GM19468 (cell line): ENCODE measurements at regions not wholly inside any gene's neighbourhood (a gene's known extent, or its start where the extent isn't known, plus 50 kb on each side); places are given as distances from the start of the nearest gene placed in this dataset.
"Not testable (repeated sequence)": the region's sequence is repeated elsewhere in the genome, so short reads cannot be mapped to it uniquely, and the experiment has no call there.

ENCODE experiments used
- ATAC-seq: cut with Tn5 transposase; IDR thresholded peaks from one replicate; pipeline ENCODE4 v1.9.1; 2021; ENCODE audit warnings: mild to moderate bottlenecking, moderate library complexity, moderate number of reproducible peaks; ENCODE audit not compliant: unreplicated experiment; ENCODE audit errors: extremely low read depth

DNA sequence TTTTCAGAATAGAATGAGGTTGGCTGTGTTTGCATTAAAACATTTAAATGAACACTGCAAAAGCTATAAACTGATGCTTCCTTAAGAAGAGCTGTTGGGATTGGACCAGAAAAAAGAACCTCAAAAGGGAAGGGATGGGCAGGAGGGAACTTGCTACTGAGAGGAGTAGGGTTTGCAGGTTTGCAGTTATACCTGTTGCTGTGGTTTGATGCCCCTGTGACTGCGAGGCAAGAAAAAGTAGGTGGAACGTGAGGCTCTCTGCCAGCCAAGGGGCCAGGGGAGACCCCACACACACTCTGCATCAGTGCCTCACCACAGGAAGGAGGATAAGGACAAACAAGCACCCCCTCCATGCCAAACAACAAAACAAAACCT, 197.2 kb downstream of the BCAS1 start:
- ATAC-seq: no peak

DNA sequence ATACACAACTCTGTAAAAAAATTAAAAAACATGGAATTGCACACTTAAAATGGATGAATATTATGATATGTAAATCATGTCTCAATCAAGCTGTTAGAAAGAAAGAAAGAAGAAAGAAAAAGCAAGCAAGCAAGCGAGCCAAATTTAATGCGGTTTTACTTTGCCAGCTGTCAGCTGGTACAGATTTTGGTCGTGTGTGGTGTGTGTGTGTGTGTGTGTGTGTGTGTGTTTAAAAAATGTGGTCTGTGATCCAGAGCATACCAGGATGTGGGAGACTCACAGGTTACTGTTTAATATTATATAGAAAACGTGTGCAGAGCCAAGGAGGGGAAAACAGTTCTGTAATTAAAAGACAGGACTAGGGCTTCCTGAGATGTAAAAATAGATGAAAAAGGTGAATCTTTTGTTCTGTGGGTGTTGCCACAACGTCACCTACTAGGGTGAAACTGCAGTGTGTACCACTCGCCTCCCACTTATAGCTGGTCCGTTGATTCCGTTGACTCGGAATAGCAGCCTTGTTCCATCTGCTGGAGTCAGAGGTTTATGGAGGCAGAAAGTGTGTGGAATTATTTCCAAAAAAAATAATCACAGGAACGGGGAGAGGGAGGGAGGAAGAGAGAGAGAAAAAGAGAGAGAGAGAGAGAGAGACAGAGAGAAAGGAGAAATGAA, 197.7 kb downstream of the BCAS1 start:
- ATAC-seq: no peak

DNA sequence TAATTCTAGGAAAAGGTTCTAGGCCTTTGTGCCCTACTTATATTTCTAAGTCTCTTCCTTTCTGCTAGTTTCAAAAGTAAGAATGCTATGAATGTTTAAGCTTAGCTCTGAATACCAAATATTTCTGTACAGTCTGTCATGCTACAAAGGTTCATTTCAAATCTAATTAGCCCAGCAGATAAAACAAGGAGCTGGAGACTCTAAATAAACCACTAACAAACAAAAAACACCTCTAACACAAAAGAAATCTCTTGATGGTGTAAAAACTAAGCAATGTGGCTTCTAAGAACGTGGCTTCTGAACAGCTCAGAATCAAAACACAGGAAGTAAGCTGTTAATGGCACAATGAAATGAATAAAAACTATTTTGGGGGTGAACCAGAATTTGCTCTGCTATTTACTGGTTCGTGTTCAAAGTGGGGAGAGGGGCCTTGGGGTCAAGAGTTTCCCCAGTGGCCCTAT, 198.3 kb downstream of the BCAS1 start:
- no peak for ATAC-seq

DNA sequence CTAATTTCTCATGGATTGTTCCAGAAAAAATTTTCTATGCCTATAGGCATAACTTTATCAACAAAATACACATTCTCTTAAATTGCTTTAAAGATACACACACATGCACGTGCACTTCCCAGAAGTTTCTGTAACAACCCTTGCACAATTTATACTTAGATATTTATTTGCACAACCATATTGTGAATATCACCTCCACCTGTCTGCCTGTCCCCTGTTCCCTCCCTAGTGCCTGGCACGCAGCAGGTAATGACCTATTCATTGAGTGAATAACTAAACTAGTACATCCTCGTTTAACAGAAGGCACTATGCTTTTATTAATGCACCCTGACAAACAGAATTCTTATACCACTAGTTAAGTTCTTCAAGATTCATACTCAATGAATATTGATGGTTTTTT, 198.9 kb downstream of the BCAS1 start:
- no peak for ATAC-seq

DNA sequence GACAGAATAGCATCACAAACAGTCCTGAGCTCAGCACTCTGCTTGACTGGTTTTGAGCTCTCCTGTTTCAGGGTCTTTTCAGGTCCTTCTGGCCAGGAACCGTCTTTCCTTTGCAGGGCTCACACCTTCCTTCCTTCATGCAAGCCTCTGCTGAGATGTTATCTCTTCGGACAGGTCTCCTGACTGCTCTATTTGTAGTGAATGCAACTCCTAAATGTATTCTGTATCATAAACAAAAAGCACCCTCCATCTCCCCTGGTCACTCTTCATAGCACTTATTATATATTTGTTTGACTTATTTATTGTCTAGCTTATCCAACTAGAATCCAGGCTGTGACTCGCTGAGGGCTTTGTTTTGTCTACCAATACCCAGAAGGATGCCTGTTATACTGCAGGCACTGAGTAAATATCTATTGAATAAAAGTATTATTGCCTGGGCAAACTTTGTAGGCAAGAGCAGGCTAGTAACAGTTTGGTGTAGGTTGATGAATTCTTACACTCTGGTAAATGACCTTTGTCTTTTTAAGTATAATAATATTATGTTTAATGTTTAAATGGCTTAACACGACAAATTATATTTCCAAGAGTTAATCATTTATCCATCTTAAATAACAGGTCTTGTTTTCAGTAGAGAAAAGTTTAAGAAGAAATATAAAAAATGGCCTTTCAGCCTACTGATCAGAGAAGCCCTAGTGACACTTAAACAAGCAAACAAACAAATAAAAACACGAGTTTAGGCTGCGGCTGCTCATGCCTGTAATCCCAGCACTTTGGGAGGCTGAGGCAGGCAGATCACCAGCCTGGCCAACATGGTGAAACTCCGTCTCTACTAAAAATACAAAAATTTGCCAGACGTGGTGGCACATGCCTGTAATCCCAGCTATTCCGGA, 199.7 kb downstream of the BCAS1 start:
- ATAC-seq: no peak

DNA sequence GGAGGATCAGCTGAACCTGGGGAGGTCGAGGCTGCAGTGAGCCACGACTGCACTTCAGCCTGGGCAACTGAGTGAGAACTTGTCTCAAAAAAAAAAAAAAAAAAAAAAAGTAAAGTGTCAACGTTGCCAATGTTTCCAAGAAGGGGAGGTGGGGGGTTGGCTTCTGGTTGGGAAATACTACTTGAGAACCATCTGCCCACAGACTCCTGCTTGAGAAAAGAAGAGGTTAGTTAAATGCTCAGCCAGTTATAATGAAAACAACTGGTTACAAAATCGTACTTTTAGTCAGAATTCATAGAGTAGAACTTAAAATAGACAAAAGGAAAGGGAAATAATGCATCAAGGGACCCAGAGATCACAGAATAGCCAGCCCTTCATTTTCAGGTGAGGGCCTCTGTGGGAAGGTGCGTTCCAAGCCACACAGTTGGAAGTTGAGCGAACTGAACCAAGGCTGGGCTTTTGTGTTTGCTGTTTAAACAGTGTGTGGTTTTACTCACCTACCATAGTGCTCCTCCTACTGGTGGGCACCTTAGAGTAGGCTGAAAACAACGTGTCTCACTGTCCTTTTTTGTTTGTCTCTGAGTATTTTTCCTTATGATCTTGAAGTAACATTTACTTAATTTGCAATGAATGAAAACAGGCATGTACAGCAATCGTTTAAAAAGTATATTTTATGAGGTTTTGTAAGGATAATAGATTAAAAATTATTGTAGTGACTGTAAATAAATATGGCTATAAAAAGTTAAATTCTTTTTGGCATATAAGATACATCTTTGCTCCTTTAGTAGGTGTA, 200.7 kb downstream of the BCAS1 start:
- peak; percentile 50 for ATAC-seq

DNA sequence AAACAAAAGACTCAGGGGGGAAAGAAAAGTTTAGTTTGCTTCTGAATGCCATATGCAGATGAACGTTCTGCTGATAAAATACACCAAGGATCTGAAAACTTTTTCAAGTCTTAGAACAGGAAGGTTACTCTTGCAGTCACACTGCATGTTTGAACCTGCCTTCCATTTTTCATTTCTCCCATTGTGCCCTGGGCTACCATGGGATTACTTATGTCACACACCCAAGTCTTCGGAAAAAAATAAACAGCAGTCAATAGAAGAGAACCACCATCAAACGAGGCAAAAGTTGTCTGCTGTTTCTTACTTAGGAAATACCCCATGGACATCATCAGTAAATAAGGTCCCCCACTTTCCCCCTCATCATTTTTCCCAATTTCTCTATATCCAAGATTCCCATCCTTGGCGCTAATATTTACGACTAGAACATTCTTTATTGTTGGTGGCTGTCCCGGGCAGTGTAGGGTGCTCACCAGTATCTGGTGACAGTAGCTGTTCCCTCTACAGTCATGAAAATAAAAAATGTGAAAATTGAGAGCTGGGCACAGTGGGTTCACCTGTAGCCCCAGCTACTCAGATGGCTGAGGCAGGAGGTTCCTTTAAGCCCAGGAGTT, 202.5 kb downstream of the BCAS1 start:
- no peak for ATAC-seq

DNA sequence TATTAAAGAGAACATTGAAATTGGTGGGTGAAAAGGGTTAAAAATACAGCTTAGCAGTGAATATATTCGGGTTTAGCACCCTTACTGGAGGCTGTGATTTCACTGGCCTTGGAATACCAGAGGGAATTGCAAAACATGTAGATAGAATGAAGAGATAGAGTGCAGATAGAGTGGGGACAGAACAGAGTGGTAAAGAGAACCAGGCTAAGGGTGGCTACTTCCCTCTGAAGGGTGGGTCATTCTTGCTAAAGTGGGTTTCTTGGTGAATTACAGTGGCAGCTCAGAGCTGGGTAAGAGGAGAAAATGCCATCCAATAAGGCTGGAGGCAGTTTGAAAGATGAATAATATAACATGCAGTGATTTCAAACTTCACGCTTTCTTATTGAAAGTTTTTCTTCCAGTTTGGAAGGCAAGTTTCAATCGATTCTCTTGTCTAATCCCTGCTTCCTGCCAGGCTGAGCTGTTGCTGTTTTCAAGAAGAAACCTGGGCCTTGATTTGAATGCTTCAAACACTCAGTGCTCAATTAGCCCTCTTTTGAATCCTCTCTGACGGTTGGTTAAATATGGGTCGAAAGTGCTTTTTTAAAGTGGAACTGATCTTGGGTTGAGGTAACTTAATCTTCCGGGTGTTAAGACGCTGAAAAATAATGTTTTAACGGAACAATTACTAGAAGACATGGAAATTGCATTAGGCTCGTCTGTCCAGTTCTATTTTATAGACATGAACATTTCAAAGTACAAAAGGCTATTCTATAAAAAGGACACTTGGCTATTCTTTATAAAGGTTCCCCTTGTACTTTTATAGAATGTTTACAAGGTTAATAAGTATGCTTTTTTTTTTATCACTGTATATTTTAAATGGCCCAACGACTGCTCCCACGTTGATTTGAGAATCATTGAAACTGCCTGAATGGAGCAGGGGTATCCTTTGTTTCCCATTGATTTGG, 203.3 kb downstream of the BCAS1 start:
- ATAC-seq: no peak

DNA sequence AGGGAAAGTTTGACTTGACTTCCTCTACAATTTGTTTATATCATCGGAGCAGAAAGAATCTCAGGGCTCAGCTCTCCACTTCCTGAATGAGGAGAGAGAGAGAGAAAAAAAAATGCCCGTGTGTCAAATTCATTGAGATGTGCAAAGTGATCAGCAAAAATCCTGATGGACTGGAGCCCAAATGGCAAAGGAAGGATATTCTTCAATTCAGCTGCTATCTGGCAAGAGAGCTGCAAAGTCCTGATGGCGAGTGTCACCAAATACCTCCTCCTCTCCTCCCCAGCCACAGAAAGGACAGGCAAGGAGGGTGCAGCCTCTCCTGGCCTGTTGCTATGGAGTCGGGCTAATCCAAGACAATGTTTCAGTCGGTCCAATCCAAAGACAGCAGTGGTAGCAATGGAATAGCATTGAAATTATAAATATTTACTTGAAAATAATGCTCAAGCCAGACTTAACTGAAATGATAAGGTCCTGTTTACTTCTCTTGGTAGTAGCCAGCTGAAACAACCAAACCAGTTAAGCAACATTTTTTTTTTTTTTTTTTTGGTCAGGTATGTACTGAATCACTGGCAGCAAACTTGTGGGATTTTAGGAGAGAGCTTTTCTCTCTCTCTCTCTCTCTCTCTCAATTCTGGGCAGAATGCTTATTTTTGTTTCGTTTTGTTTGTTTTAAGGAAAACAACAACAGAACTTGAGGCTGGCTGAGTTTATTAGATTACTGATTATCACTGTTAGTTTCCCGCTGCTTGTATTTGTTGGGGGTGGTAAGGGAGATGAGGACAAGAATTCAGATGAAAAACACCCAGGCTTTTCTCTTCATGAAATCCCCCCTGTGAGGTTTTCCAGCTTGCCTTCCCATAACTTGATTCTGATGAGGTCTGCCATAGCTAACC, 204.2 kb downstream of the BCAS1 start:
- ATAC-seq: no peak

DNA sequence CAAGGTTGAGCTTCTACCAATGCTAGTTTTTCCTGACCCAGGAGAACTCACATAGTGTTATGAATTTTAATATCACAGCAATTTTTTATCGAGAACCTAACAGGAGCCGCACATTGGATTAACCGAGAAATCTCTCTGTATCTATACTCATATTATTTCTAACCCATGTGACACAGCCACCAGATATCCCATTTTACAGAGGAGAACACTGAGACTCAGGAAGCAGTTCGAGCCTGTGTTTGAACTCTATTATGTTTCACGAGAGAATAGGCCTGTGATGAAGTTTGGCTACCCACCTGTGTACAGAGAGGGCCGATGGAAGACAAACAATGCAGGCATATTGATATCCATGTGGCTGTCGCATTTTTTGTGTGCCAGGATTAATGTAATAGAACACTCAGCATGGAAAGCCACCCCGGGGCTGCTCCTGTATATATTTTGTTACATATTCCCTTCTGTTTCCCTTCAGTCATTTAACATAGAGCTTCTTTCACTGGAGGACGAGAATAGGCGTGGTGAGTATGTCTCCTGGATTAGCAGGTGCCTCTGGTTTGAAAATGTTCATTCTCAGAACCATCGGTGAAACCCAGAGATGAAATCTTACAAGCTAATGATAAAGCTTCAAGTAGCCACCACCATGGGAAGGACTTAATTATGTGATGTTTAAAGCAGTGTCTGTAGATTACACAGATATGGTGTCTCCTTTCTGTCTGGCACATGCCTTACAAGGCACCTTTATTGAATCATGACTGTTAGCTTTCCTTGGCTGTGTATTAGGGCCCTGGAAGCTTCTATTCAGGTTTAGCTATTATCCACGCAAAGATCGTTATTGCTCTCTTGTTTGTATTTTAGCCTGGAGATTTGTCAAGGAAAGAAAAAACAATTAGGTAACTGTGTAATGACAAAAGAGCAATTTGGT, 205.4 kb downstream of the BCAS1 start:
- ATAC-seq: not testable (repeated sequence)

DNA sequence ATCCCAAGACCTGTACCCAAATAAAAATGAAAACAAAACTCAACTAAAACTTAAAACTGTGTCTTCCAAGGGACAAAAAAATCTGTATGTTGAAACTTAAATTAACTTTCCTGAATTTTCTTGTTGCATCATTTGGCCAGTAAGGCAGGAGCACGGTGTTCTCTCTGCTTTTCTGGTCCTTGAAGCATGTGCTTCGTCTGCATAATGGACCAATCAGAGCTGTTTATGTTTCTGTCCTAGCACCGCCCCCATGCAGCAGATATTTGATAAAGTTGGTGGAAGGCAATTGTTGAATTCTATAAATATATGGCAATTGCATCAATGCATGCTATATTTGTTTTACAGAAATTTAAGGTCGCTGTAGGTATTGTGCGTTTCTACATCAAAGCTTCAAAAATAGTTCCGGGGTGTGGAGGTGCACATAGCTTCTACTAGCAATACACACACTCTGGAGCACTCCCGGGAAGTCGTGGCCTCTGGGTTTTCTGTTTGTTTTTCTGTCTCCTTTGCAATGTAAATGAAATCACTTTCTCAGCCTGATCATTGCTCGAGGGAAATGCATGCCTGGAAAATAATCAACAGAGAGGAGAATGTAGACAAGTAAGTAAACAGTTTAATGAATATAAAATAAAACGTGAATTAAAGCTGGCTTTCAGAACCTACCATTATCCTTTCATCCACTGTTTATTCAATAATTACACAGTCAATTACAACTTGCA, 206.3 kb downstream of the BCAS1 start:
- ATAC-seq: not testable (repeated sequence)

DNA sequence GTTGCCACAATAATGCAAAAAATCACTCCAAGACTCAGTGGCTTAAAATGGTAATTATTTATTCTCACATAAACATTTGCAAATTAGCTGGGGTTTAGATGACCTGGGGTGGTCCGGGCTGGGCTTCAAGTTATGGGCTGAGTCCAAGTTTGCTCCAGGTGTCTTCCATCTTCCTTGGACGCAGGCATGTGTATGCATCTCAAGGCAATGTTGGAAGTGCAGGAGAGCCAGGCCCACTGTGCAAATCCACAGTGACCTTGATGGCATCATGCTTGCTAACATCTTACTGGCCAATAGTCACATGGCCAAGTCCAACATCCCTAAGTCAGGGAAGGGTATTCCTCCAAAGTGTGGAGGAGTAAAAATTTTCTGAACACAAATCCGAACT, 206.9 kb downstream of the BCAS1 start:
- ATAC-seq: not testable (repeated sequence)

DNA sequence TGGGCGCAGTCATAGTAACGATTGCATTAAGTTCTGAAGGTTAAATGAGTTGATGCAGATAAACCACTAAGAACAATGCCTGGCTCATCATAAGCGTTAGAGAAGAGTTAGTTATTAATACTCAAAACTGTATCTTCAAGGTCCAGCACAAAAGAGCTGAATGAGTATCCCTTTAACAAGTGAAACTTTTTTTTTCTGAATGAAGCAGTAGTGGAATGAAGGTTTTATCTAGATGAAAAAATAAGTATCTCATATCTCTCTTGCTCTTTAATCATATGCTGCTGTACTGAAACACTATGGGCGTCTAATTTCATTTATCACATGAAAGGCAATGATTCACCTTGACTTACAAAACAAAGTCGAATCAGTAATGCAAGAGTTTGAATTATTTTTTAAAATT, 207.4 kb downstream of the BCAS1 start:
- ATAC-seq: not testable (repeated sequence)

DNA sequence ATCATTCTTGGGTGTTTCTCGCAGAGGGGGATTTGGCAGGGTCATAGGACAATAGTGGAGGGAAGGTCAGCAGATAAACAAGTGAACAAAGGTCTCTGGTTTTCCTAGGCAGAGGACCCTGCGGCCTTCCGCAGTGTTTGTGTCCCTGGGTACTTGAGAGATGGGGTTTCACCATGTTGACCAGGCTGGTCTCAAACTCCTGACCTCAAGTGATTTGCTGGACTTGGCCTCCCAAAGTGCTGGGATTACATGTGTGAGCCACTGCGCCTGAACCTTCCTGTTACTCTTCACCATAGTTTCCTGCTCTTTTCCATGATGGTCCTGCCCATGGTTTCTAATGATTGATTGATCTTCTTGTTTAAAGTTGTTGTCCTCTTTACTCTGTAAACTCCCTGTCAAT, 207.9 kb downstream of the BCAS1 start:
- ATAC-seq: not testable (repeated sequence)

DNA sequence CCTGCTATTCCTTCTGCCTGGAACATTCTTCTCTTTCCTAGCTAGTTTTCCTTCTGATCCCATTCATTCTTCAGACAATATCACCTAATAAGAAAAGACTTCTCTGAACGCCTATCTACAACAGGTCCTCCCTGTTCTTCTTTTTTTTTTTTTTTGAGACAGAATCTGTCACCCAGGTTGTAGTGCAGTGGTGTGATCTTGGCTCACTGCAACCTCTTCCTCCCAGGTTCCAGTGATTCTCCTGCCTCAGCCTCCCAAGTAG, 208.3 kb downstream of the BCAS1 start:
- not testable (repeated sequence) for ATAC-seq

DNA sequence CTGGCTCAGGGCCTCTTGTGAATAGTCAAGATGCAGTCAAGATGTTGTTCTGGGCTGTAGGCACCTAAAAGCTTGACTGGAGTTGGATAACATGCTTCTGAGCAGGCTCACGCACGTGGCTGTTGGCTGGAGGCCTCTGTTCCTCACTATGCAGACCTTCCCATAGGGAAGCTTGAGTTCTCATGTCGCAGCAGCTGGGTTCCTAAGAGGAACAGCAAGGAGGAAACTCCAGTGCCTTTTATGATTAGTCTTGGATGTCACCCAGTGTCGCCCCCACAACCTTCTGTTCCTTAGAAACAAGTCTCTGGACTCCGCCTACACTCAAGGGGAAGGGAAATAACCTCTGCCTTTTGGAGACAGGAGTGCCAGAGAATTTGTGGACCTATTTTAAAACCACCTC, 210.7 kb downstream of the BCAS1 start:
- ATAC-seq: no peak

DNA sequence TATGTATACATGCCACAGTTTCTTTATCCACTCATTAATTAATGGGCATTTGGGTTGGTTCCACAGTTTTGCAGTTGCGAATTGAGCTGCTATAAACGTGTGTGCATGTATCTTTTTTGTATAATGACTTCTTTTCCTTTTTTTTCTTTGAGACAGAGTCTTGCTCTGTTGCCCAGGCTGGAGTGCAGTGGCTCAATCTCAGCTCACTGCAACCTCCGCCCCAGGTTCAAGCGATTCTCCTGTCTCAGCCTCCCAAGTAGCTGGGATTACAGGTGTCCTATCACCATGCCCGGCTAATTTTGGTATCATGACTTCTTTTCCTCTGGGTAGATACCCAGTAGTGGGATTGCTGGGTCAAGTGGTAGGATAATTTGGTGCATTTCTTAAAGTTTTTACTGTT, 211.4 kb downstream of the BCAS1 start:
- not testable (repeated sequence) for ATAC-seq
